Gastroesophageal sphincter (tissue), 3 donors: ENCODE measurements at regions not wholly inside any gene's neighbourhood (a gene's known extent, or its start where the extent isn't known, plus 50 kb on each side); places are given as distances from the start of the nearest gene placed in this dataset.

Experiments
- EP300 ChIP-seq: sonication (generic); formaldehyde crosslinking; IDR thresholded peaks from one replicate; pipeline ENCODE4 v1.6.1; 2017; ENCODE audit warnings: antibody characterized with exemption, mild to moderate bottlenecking
- POLR2A ChIP-seq, 2 donors: fragments of 450-650 bp; IDR thresholded peaks; one replicate each; pipeline ENCODE4 v1.6.1; 2017; ENCODE audit warnings: antibody characterized with exemption in 2 of 2, mild to moderate bottlenecking in 2 of 2, moderate library complexity in 1 of 2
- POLR2AphosphoS5 ChIP-seq: sonication (generic); formaldehyde crosslinking; IDR thresholded peaks from one replicate; pipeline ENCODE4 v1.6.1; 2017; ENCODE audit warnings: antibody characterized with exemption
- TF ChIP-seq, protein P1 (sequence below), 4 experiments: fragments of 200-600 bp in 2 of 4; fragments of 450-650 bp in 2 of 4; sonication (generic) in 1 of 4; IDR thresholded peaks; one replicate each; pipeline ENCODE4 v1.5.1; 2017 to 2019; ENCODE audit warnings: antibody characterized with exemption in 4 of 4, mild to moderate bottlenecking in 2 of 4, moderate library complexity in 2 of 4

DNA sequence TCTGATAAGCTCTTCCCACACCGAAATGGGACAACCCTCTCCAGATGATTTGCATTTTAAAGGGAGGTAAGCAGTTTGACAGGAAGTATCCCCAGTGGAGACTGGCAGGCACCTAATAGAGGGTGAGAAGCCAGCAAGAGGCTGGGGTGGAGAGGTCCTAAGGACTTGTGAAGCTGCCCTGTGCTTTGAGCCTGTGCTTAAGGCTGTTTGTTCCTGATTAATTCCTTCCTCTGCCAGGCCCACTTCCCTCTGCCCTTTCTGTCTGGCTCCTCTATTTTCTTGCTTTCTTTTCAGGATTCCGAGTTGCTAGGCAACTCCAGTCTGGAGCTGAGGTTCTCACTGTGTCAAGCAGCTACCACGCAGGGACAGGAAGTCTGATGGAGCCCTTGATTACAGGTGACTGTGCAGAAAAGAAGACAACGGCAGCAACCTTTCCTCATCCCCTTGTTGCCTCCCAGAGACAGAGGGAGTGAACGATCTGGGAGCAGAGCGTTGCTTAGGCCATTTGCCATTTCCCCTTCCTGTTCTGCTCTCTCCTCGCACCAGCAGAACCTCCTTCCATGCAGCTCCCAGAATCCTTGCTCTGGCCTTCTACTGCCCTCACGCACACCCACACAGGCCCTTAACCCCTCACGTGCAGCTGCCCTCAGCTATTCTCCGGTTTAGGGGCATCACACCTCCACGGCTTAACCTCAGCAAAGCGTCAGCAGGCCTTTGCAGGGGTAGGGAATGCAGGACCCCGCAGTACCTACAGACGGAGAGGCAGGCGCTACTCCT is 103.6 kb upstream of the CELF4 start:
- TF ChIP-seq EP300: no peak
- TF ChIP-seq, protein P1, sequence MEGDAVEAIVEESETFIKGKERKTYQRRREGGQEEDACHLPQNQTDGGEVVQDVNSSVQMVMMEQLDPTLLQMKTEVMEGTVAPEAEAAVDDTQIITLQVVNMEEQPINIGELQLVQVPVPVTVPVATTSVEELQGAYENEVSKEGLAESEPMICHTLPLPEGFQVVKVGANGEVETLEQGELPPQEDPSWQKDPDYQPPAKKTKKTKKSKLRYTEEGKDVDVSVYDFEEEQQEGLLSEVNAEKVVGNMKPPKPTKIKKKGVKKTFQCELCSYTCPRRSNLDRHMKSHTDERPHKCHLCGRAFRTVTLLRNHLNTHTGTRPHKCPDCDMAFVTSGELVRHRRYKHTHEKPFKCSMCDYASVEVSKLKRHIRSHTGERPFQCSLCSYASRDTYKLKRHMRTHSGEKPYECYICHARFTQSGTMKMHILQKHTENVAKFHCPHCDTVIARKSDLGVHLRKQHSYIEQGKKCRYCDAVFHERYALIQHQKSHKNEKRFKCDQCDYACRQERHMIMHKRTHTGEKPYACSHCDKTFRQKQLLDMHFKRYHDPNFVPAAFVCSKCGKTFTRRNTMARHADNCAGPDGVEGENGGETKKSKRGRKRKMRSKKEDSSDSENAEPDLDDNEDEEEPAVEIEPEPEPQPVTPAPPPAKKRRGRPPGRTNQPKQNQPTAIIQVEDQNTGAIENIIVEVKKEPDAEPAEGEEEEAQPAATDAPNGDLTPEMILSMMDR (IDR thresholded peaks at IDR 0.05): no peak
- TF ChIP-seq POLR2A (IDR thresholded peaks at IDR 0.05): no peak
- no peak for TF ChIP-seq POLR2AphosphoS5
